OCI-LY1 (cell line): ENCODE measurements at regions not wholly inside any gene's neighbourhood (a gene's known extent, or its start where the extent isn't known, plus 50 kb on each side); places are given as distances from the start of the nearest gene placed in this dataset.

Experiments
- EZH2 ChIP-seq: fragments of 200-600 bp; sonication (generic), shearing (Covaris generic); IDR thresholded peaks from 2 replicates; pipeline ENCODE4 v1.8.0; 2017; ENCODE audit warnings: borderline replicate concordance, mixed run types, mild to moderate bottlenecking, antibody characterized with exemption, low read length, moderate library complexity, mixed read lengths
- TF ChIP-seq, protein P1 (sequence below): fragments of 200-600 bp; sonication (generic), shearing (Covaris generic); IDR thresholded peaks from 2 replicates; pipeline ENCODE4 v1.5.1; 2017; ENCODE audit warnings: mild to moderate bottlenecking, antibody characterized with exemption, low read length, moderate library complexity, mixed read lengths

DNA sequence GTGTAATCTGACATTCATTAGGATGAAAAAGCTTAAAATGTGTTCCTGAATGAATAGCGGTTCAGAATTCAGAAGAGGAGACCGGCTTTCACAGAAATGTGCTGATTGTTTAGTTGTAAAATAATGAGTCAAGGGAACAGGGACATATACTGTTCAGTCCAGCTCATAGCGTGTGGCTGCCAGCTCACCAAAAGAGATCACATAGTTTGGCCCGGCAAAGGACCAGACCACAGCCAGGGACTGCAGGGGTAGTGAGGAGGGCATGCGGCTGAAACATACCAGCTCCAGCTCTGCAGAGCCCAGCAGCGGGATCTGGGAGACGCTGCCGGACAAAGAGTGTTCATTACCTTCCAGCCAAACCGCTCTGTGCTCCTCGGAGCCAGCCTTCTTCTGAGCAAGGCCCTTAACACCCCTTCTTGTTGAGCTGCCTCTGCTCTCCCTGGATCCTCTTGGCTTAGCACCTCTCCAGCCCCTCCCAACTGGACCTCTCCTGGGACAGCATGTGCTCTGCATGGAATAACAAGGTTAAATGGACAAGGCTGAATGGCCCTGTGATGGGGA lies 116.8 kb upstream of the CNTLN start:
- TF ChIP-seq, protein P1, sequence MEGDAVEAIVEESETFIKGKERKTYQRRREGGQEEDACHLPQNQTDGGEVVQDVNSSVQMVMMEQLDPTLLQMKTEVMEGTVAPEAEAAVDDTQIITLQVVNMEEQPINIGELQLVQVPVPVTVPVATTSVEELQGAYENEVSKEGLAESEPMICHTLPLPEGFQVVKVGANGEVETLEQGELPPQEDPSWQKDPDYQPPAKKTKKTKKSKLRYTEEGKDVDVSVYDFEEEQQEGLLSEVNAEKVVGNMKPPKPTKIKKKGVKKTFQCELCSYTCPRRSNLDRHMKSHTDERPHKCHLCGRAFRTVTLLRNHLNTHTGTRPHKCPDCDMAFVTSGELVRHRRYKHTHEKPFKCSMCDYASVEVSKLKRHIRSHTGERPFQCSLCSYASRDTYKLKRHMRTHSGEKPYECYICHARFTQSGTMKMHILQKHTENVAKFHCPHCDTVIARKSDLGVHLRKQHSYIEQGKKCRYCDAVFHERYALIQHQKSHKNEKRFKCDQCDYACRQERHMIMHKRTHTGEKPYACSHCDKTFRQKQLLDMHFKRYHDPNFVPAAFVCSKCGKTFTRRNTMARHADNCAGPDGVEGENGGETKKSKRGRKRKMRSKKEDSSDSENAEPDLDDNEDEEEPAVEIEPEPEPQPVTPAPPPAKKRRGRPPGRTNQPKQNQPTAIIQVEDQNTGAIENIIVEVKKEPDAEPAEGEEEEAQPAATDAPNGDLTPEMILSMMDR = no peak
- no peak for TF ChIP-seq EZH2
